Neural progenitor cell (in vitro differentiated cells): ENCODE measurements at regions not wholly inside any gene's neighbourhood (a gene's known extent, or its start where the extent isn't known, plus 50 kb on each side); places are given as distances from the start of the nearest gene placed in this dataset.
"Not testable (repeated sequence)": the region's sequence is repeated elsewhere in the genome, so short reads cannot be mapped to it uniquely, and the experiment has no call there.

Experiments
- DNase-seq: peaks from one replicate; pipeline ENCODE4 v3.0.0-alpha.2; 2016; ENCODE audit warnings: low spot score
- H2AFZ ChIP-seq: fragments of 200-600 bp; sonication (generic); replicated peaks from 2 replicates; pipeline ENCODE4 v1.6.1; 2016; ENCODE audit warnings: antibody characterized with exemption
- H3F3A ChIP-seq: fragments of 200-600 bp; sonication (generic); 2 replicates; pipeline ENCODE4 v1.6.1; 2016; ENCODE audit warnings: antibody characterized with exemption, low read depth
- H3K27ac ChIP-seq: fragments of 200-600 bp; sonication (generic); 2 replicates; pipeline ENCODE4 v1.5.1; 2016; ENCODE audit warnings: mild to moderate bottlenecking
- H3K27me3 ChIP-seq: fragments of 200-600 bp; sonication (generic); 2 replicates; pipeline ENCODE4 v1.6.1; 2016; ENCODE audit warnings: mild to moderate bottlenecking, moderate library complexity
- H3K36me3 ChIP-seq: fragments of 200-600 bp; sonication (generic); 2 replicates; pipeline ENCODE4 v1.5.1; 2016
- H3K4me1 ChIP-seq: fragments of 200-600 bp; sonication (generic); 2 replicates; pipeline ENCODE4 v1.6.1; 2016; ENCODE audit warnings: mixed run types
- H3K4me2 ChIP-seq: fragments of 200-600 bp; sonication (generic); 2 replicates; pipeline ENCODE4 v1.6.1; 2016
- H3K4me3 ChIP-seq: fragments of 200-600 bp; sonication (generic); 2 replicates; pipeline ENCODE4 v1.5.1; 2016
- H3K79me2 ChIP-seq: fragments of 200-600 bp; sonication (generic); 2 replicates; pipeline ENCODE4 v1.6.1; 2016; ENCODE audit warnings: low read depth
- H3K9ac ChIP-seq: fragments of 200-600 bp; sonication (generic); 2 replicates; pipeline ENCODE4 v1.6.1; 2016
- H3K9me3 ChIP-seq: fragments of 200-600 bp; sonication (generic); 2 replicates; pipeline ENCODE4 v1.5.1; 2016; ENCODE audit warnings: low read depth
- H4K20me1 ChIP-seq: fragments of 200-600 bp; sonication (generic); 2 replicates; pipeline ENCODE4 v1.6.1; 2016; ENCODE audit warnings: low read depth
- H3K27ac Mint-ChIP-seq: 3 replicates; pipeline ENCODE4 v1.8.0; 2021; ENCODE audit warnings: mixed read lengths
- H3K27me3 Mint-ChIP-seq: 2 replicates; pipeline ENCODE4 v1.8.0; 2022; ENCODE audit warnings: low read depth, mild to moderate bottlenecking, inconsistent platforms, moderate library complexity, mixed read lengths; ENCODE audit not compliant: insufficient read depth
- H3K36me3 Mint-ChIP-seq: 3 replicates; pipeline ENCODE4 v1.8.0; 2021; ENCODE audit warnings: mixed read lengths
- H3K4me1 Mint-ChIP-seq: 3 replicates; pipeline ENCODE4 v1.8.0; 2021; ENCODE audit warnings: mixed read lengths
- H3K4me3 Mint-ChIP-seq: 3 replicates; pipeline ENCODE4 v1.8.0; 2021; ENCODE audit warnings: mild to moderate bottlenecking, moderate library complexity, mixed read lengths
- H3K9me3 Mint-ChIP-seq: 3 replicates; pipeline ENCODE4 v1.8.0; 2020; ENCODE audit warnings: mixed read lengths
- EZH2 ChIP-seq: fragments of 200-600 bp; sonication (generic); IDR thresholded peaks from 2 replicates; pipeline ENCODE4 v1.6.1; 2017; ENCODE audit warnings: antibody characterized with exemption, mild to moderate bottlenecking, moderate library complexity
- EZH2phosphoT487 ChIP-seq: fragments of 200-600 bp; sonication (generic); IDR thresholded peaks from 2 replicates; pipeline ENCODE4 v1.6.1; 2017; ENCODE audit warnings: antibody characterized with exemption
- TF ChIP-seq, protein P1 (sequence below): fragments of 200-600 bp; sonication (generic); IDR thresholded peaks from 2 replicates; pipeline ENCODE4 v1.5.1; 2017; ENCODE audit warnings: antibody characterized with exemption, mild to moderate bottlenecking

DNA sequence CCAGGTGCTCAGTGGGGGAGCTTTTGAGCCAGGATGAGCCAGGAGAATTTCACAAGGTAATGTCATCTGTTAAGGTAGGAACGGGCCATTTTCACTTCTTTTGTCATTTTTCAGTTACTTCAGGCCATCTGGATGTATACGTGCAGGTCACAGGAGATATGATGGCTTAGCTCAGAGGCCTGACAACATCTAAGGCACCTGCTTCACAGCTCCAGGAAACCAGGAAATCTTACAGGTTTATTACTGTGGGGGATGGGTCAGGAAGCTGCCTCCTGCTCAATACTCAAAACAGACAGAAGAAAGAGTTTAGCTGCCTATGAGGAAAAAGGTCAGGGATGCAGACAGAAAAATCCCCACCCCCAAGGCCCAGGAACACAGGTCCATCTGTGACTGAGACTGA is 364.3 kb upstream of the LRP1B start:
- no peaks in the 10 kb centered on the region for H3K36me3 Mint-ChIP-seq
- H3F3A ChIP-seq: no peaks in the 10 kb centered on the region
- no peak overlapping the region for H3K4me3 Mint-ChIP-seq
- H3K4me1 ChIP-seq: no peaks in the 10 kb centered on the region
- no peaks in the 10 kb centered on the region for H4K20me1 ChIP-seq
- DNase-seq: no peak
- no peaks in the 10 kb centered on the region for H3K27me3 Mint-ChIP-seq
- no peaks in the 10 kb centered on the region for H3K9me3 Mint-ChIP-seq
- no peaks in the 10 kb centered on the region for H3K9me3 ChIP-seq
- H3K27ac ChIP-seq: no peak overlapping the region
- H3K79me2 ChIP-seq: no peaks in the 10 kb centered on the region
- H3K36me3 ChIP-seq: no peaks in the 10 kb centered on the region
- no peak overlapping the region for H3K27ac Mint-ChIP-seq
- no peak overlapping the region for H3K4me2 ChIP-seq
- no peak overlapping the region for H2AFZ ChIP-seq
- no peak overlapping the region for H3K4me3 ChIP-seq
- TF ChIP-seq, protein P1, sequence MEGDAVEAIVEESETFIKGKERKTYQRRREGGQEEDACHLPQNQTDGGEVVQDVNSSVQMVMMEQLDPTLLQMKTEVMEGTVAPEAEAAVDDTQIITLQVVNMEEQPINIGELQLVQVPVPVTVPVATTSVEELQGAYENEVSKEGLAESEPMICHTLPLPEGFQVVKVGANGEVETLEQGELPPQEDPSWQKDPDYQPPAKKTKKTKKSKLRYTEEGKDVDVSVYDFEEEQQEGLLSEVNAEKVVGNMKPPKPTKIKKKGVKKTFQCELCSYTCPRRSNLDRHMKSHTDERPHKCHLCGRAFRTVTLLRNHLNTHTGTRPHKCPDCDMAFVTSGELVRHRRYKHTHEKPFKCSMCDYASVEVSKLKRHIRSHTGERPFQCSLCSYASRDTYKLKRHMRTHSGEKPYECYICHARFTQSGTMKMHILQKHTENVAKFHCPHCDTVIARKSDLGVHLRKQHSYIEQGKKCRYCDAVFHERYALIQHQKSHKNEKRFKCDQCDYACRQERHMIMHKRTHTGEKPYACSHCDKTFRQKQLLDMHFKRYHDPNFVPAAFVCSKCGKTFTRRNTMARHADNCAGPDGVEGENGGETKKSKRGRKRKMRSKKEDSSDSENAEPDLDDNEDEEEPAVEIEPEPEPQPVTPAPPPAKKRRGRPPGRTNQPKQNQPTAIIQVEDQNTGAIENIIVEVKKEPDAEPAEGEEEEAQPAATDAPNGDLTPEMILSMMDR: no peak
- TF ChIP-seq EZH2 (no peak), EZH2phosphoT487 (no peak)
- H3K4me1 Mint-ChIP-seq: no peaks in the 10 kb centered on the region
- H3K27me3 ChIP-seq: no peaks in the 10 kb centered on the region
- H3K9ac ChIP-seq: no peak overlapping the region

DNA sequence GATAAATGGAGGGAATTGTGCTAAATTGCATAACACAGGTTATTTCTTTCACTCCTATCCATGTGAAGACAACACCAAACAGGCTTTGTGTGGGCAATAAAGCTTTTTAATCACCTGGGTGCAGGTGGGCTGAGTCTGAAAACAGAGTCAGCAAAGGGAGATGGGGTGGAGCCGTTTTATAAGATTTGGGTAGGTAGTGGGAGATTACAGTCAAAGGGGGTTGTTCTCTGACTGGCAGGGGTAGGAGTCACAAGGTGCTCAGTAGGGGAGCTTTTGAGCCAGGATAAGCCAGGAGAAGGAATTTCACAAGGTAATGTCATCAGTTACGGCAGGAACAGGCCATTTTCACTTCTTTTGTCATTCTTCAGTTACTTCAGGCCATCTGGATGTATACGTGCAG is 358.8 kb upstream of the LRP1B start:
- not testable (repeated sequence) for H3K27ac ChIP-seq, H3K36me3 ChIP-seq, H2AFZ ChIP-seq, H3K9me3 ChIP-seq, H3K4me1 ChIP-seq, H3K9me3 Mint-ChIP-seq, H3K9ac ChIP-seq, H3K36me3 Mint-ChIP-seq, H3K4me2 ChIP-seq, H3K27me3 ChIP-seq, H3F3A ChIP-seq, H3K27me3 Mint-ChIP-seq, H3K27ac Mint-ChIP-seq, DNase-seq, H3K4me3 Mint-ChIP-seq, H3K79me2 ChIP-seq, H3K4me1 Mint-ChIP-seq, H3K4me3 ChIP-seq, H4K20me1 ChIP-seq

- H3K4me3 ChIP-seq: no peak overlapping the region
- Mint-ChIP-seq H3K36me3 (no peaks in the 10 kb centered on the region), H3K4me3 (no peak overlapping the region), H3K4me1 (no peaks in the 10 kb centered on the region), H3K27me3 (no peaks in the 10 kb centered on the region), H3K27ac (no peak overlapping the region), H3K9me3 (no peaks in the 10 kb centered on the region)
- H3K4me2 ChIP-seq: no peak overlapping the region
- no peak for TF ChIP-seq EZH2
- no peak for TF ChIP-seq EZH2phosphoT487
- TF ChIP-seq, protein P1: no peak
- no peak overlapping the region for H2AFZ ChIP-seq
- H4K20me1 ChIP-seq: no peaks in the 10 kb centered on the region
- H3K27me3 ChIP-seq: no peaks in the 10 kb centered on the region
- H3K79me2 ChIP-seq: no peaks in the 10 kb centered on the region
- H3K4me1 ChIP-seq: no peaks in the 10 kb centered on the region
- no peak overlapping the region for H3K9ac ChIP-seq
- H3K27ac ChIP-seq: no peak overlapping the region
- DNase-seq: no peak
- no peaks in the 10 kb centered on the region for H3K36me3 ChIP-seq
- no peaks in the 10 kb centered on the region for H3F3A ChIP-seq
- peaks cover 3% of the 10 kb centered on the region for H3K9me3 ChIP-seq
These were observed 353.3 kb upstream of the LRP1B start for GRCh38 chr2:142484111-142484510.

DNA sequence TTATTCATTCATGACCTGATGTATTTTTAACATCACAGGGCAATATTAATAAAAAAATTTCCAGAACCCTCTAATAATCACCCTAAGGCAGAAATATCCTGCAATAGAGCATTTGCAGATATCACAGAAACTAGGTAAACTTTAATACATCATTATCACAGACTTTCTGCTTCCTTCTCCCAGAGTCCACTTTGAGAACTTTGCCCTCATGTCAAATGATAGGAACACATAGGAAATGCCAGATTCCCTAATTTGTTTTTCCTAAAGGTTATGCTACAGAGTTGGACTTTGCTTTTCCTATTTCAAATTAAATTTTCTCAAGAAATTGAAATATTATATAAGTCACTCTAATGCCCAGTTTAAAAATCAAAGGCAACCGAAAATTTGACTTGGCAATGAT is 352.8 kb upstream of the LRP1B start:
- no peaks in the 10 kb centered on the region for H3K4me1 ChIP-seq
- no peak overlapping the region for H3K27ac ChIP-seq
- no peak overlapping the region for H2AFZ ChIP-seq
- H3K27ac Mint-ChIP-seq: no peak overlapping the region
- H3K9ac ChIP-seq: no peak overlapping the region
- H3F3A ChIP-seq: no peaks in the 10 kb centered on the region
- H3K4me3 Mint-ChIP-seq: no peak overlapping the region
- H3K79me2 ChIP-seq: no peaks in the 10 kb centered on the region
- H3K36me3 Mint-ChIP-seq: no peaks in the 10 kb centered on the region
- no peak for DNase-seq
- H3K27me3 ChIP-seq: no peaks in the 10 kb centered on the region
- peaks cover 3% of the 10 kb centered on the region for H3K9me3 ChIP-seq
- H3K9me3 Mint-ChIP-seq: no peaks in the 10 kb centered on the region
- H3K27me3 Mint-ChIP-seq: no peaks in the 10 kb centered on the region
- no peaks in the 10 kb centered on the region for H4K20me1 ChIP-seq
- TF ChIP-seq EZH2phosphoT487 (no peak), EZH2 (no peak)
- TF ChIP-seq, protein P1: no peak
- H3K36me3 ChIP-seq: no peaks in the 10 kb centered on the region
- no peaks in the 10 kb centered on the region for H3K4me1 Mint-ChIP-seq
- H3K4me3 ChIP-seq: no peak overlapping the region
- H3K4me2 ChIP-seq: no peak overlapping the region
